ENCODE measurements at regions not wholly inside any gene's neighbourhood (a gene's known extent, or its start where the extent isn't known, plus 50 kb on each side); places are given as distances from the start of the nearest gene placed in this dataset.

GRCh38 chr3:135860761-135861160 is 104.8 kb upstream of the PPP2R3A start:
- no peaks in the 10 kb centered on the region for H3K79me2 ChIP-seq (ENCODE audit: insufficient read depth, low read length)
- no peak overlapping the region for H3K27ac ChIP-seq (ENCODE audit: low read depth, low read length)
- no peaks in the 10 kb centered on the region for H3K36me3 ChIP-seq (ENCODE audit: insufficient read depth, low read length)
- H4K20me1 ChIP-seq (ENCODE audit: insufficient read depth, low read length): no peaks in the 10 kb centered on the region
- H3K4me3 ChIP-seq (ENCODE audit: insufficient read depth, low read length): no peak overlapping the region
- H3K9me3 ChIP-seq (ENCODE audit: low read depth, low read length): no peaks in the 10 kb centered on the region
- no peak for TF ChIP-seq CTCF (IDR thresholded peaks at IDR 0.05; ENCODE audit: extremely low read depth, low read depth, low read length)
- H3K4me1 ChIP-seq (ENCODE audit: insufficient read depth, low read length): no peaks in the 10 kb centered on the region
- no peak overlapping the region for H3K4me2 ChIP-seq (ENCODE audit: insufficient read depth, low read length)
- peaks cover 5% of the 10 kb centered on the region for H3K27me3 ChIP-seq (ENCODE audit: insufficient read depth, low read length)
- no peak overlapping the region for H2AFZ ChIP-seq (ENCODE audit: low read length)
- DNase-seq (ENCODE audit: insufficient read length, low spot score, missing footprints): no peak

GRCh38 chr3:135862361-135862760 is 103.2 kb upstream of the PPP2R3A start:
- Histone ChIP-seq H4K20me1 (ENCODE audit: insufficient read depth, low read length) (no peaks in the 10 kb centered on the region), H3K4me2 (ENCODE audit: insufficient read depth, low read length) (no peak overlapping the region), H3K79me2 (ENCODE audit: insufficient read depth, low read length) (no peaks in the 10 kb centered on the region), H3K4me1 (ENCODE audit: insufficient read depth, low read length) (no peaks in the 10 kb centered on the region), H3K9me3 (ENCODE audit: low read depth, low read length) (no peaks in the 10 kb centered on the region), H3K27me3 (ENCODE audit: insufficient read depth, low read length) (no peaks in the 10 kb centered on the region), H3K36me3 (ENCODE audit: insufficient read depth, low read length) (no peaks in the 10 kb centered on the region), H3K4me3 (ENCODE audit: insufficient read depth, low read length) (no peak overlapping the region), H3K27ac (ENCODE audit: low read depth, low read length) (no peak overlapping the region), H2AFZ (ENCODE audit: low read length) (no peak overlapping the region)
- no peak for DNase-seq (ENCODE audit: insufficient read length, low spot score, missing footprints)
- no peak for TF ChIP-seq CTCF (IDR thresholded peaks at IDR 0.05; ENCODE audit: extremely low read depth, low read depth, low read length)

- Histone ChIP-seq H3K36me3 (ENCODE audit: insufficient read depth, low read length) (no peaks in the 10 kb centered on the region), H3K4me3 (ENCODE audit: insufficient read depth, low read length) (no peak overlapping the region), H3K4me2 (ENCODE audit: insufficient read depth, low read length) (no peak overlapping the region), H3K4me1 (ENCODE audit: insufficient read depth, low read length) (no peaks in the 10 kb centered on the region), H4K20me1 (ENCODE audit: insufficient read depth, low read length) (no peaks in the 10 kb centered on the region), H3K9me3 (ENCODE audit: low read depth, low read length) (no peaks in the 10 kb centered on the region), H3K27ac (ENCODE audit: low read depth, low read length) (no peak overlapping the region), H3K27me3 (ENCODE audit: insufficient read depth, low read length) (no peaks in the 10 kb centered on the region), H2AFZ (ENCODE audit: low read length) (no peak overlapping the region), H3K79me2 (ENCODE audit: insufficient read depth, low read length) (no peaks in the 10 kb centered on the region)
- TF ChIP-seq CTCF (IDR thresholded peaks at IDR 0.05; ENCODE audit: extremely low read depth, low read depth, low read length): no peak
- DNase-seq (ENCODE audit: insufficient read length, low spot score, missing footprints): no peak
Observed at GRCh38 chr3:135864060-135864459, 101.5 kb upstream of the PPP2R3A start.

- Histone ChIP-seq H3K4me1 (ENCODE audit: insufficient read depth, low read length) (no peaks in the 10 kb centered on the region), H3K79me2 (ENCODE audit: insufficient read depth, low read length) (no peaks in the 10 kb centered on the region), H3K27ac (ENCODE audit: low read depth, low read length) (no peak overlapping the region), H3K36me3 (ENCODE audit: insufficient read depth, low read length) (no peaks in the 10 kb centered on the region), H2AFZ (ENCODE audit: low read length) (no peak overlapping the region), H3K27me3 (ENCODE audit: insufficient read depth, low read length) (no peaks in the 10 kb centered on the region), H3K9me3 (ENCODE audit: low read depth, low read length) (no peaks in the 10 kb centered on the region), H3K4me2 (ENCODE audit: insufficient read depth, low read length) (no peak overlapping the region), H3K4me3 (ENCODE audit: insufficient read depth, low read length) (no peak overlapping the region), H4K20me1 (ENCODE audit: insufficient read depth, low read length) (no peaks in the 10 kb centered on the region)
- no peak for TF ChIP-seq CTCF (IDR thresholded peaks at IDR 0.05; ENCODE audit: extremely low read depth, low read depth, low read length)
- DNase-seq (ENCODE audit: insufficient read length, low spot score, missing footprints): no peak
Observed at GRCh38 chr3:135865085-135865484, 100.4 kb upstream of the PPP2R3A start.
